ENCODE measurements at regions not wholly inside any gene's neighbourhood (a gene's known extent, or its start where the extent isn't known, plus 50 kb on each side); places are given as distances from the start of the nearest gene placed in this dataset.

- peaks cover 0 to 8% (median 0%) of the 10 kb centered on the region in 7 donors for H3K27me3 ChIP-seq (replicated peaks in 1 of 7)
- peak; percentile 9 to 94 (median 52) for TF ChIP-seq POLR2AphosphoS5 (IDR thresholded peaks at IDR 0.05)
- no peak for TF ChIP-seq POLR2A (IDR thresholded peaks at IDR 0.05)
- TF ChIP-seq CTCF (IDR thresholded peaks at IDR 0.05 in 8 of 11, conservative IDR thresholded peaks at IDR 0.05 in 3 of 11), result peak; percentile 58 to 87 (median 82)
- no peak overlapping the region for H3K4me3 ChIP-seq
- H3K4me1 ChIP-seq, result peaks cover 3 to 37% (median 18%) of the 10 kb centered on the region in 6 donors
- intact Hi-C loops (cut with DNase I; ENCODE audit: low total_unique reads), result loop anchor here (10.0 kb wide), 1 partner anchor 214 kb away; no protein-coding TSS in a partner anchor
- DNase-seq, result peak; percentile 78
- H3K27ac ChIP-seq, result no peak overlapping the region
- H3K9me3 ChIP-seq, result no peaks in the 10 kb centered on the region
- WGBS, 5 donors, result 31 to 38% (median 35%) methylated on average over 31 of the region's 31 CpGs
- H3K36me3 ChIP-seq, result no peaks in the 10 kb centered on the region
Measured at GRCh38 chr1:110780600-110781484, 92.1 kb upstream of the CD53 start.

DNA sequence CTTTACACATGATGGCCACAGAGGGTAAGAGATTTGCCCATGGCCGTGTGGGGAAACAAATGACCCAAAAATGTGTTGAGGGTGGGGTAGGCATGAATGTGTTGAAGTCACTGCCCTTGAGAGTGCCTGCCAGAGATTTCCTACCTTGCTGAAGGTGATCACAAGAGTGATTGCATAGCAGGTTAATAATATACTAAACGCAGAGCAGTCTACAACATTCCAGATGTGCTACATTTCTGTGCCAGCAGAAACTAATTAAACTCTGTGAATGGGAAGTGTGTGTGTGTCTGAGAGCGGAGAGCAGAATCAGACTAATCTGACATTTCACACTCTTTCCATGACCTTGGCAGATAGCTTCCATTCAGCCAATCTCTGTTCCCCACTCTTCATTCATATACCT is 93.3 kb upstream of the CD53 start:
- TF ChIP-seq POLR2AphosphoS5 (IDR thresholded peaks at IDR 0.05) (no peak), CTCF (IDR thresholded peaks at IDR 0.05 in 8 of 11, conservative IDR thresholded peaks at IDR 0.05 in 3 of 11) (no peak), POLR2A (IDR thresholded peaks at IDR 0.05) (no peak)
- no peak overlapping the region for H3K27ac ChIP-seq
- no peak overlapping the region for H3K4me3 ChIP-seq
- H3K36me3 ChIP-seq, result no peaks in the 10 kb centered on the region
- H3K9me3 ChIP-seq, result no peaks in the 10 kb centered on the region
- peaks cover 3 to 27% (median 16%) of the 10 kb centered on the region in 6 donors for H3K4me1 ChIP-seq
- intact Hi-C loops (cut with DNase I; ENCODE audit: low total_unique reads), result loop anchor here (10.0 kb wide), 2 partner anchors 215 to 255 kb away; no protein-coding TSS in a partner anchor
- peaks cover 0 to 8% (median 0%) of the 10 kb centered on the region in 7 donors for H3K27me3 ChIP-seq (replicated peaks in 1 of 7)
- DNase-seq, result no peak
- WGBS, 5 donors, result 71 to 94% (median 82%) methylated on average over 3 of the region's 3 CpGs

DNA sequence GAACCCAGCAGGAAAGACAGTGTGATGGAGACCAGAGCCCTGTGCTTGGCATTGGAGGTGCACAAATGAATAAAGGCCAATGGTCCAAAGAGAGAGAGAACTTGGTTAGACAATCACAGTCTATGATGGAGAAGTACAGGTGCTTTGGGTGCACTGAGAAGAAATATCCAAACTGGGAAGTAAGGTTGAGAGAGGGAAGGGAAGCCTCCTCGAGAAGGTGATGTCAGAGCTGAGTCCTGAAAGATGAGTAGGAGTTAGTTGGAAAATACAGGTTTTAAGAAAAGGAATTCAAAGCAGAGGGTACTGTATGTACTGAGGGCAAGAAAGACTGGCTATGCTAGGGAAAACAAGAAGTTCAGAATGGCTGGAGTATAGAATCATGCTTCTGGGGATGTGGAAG is 94.1 kb upstream of the CD53 start:
- Histone ChIP-seq H3K4me3 (no peak overlapping the region), H3K36me3 (no peaks in the 10 kb centered on the region), H3K9me3 (no peaks in the 10 kb centered on the region), H3K27me3 (replicated peaks in 1 of 7) (peaks cover 0 to 8% (median 0%) of the 10 kb centered on the region in 7 donors), H3K4me1 (peaks cover 3 to 19% (median 17%) of the 10 kb centered on the region in 6 donors), H3K27ac (no peak overlapping the region)
- intact Hi-C loops (cut with DNase I; ENCODE audit: low total_unique reads), result loop anchor here (10.0 kb wide), 1 partner anchor 254 kb away; no protein-coding TSS in a partner anchor
- no peak for DNase-seq
- WGBS, 5 donors, result 57 to 77% (median 59%) methylated on average over 1 of the region's 1 CpG
- TF ChIP-seq POLR2AphosphoS5 (IDR thresholded peaks at IDR 0.05) (no peak), POLR2A (IDR thresholded peaks at IDR 0.05) (no peak), CTCF (IDR thresholded peaks at IDR 0.05 in 8 of 11, conservative IDR thresholded peaks at IDR 0.05 in 3 of 11) (no peak)

DNA sequence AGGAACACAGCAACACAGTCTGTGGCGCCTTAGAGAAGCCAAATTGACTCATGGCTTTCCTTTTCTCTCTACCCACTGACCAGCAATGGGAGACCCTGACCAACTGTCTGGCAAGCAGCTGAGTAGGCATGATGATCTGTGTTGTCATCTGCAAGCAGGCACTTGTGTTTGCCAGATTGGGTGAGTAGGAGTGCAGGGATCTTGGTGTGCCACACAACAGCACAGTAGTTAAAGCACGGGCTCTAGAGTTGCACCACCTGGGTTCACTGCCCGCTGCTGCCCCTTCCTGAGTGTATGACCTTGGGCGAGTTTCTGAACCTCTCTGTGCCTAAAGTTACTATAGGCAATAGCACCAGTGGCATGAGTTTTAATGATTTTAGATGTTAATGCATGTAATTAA is 95.7 kb upstream of the CD53 start:
- DNase-seq, result no peak
- Histone ChIP-seq H3K27ac (no peak overlapping the region), H3K36me3 (no peaks in the 10 kb centered on the region), H3K4me3 (no peak overlapping the region), H3K27me3 (replicated peaks in 1 of 7) (peaks cover 0 to 8% (median 0%) of the 10 kb centered on the region in 7 donors), H3K9me3 (no peaks in the 10 kb centered on the region), H3K4me1 (peaks cover 3 to 13% (median 8%) of the 10 kb centered on the region in 6 donors)
- intact Hi-C loops (cut with DNase I; ENCODE audit: low total_unique reads), result loop anchor here (10.0 kb wide), 1 partner anchor 252 kb away; no protein-coding TSS in a partner anchor
- TF ChIP-seq CTCF (IDR thresholded peaks at IDR 0.05 in 8 of 11, conservative IDR thresholded peaks at IDR 0.05 in 3 of 11) (no peak), POLR2AphosphoS5 (IDR thresholded peaks at IDR 0.05) (no peak), POLR2A (IDR thresholded peaks at IDR 0.05) (no peak)
- WGBS, 5 donors, result 77 to 85% (median 83%) methylated on average over 4 of the region's 4 CpGs
